Panc1 (cell line): ENCODE measurements at regions not wholly inside any gene's neighbourhood (a gene's known extent, or its start where the extent isn't known, plus 50 kb on each side); places are given as distances from the start of the nearest gene placed in this dataset.

Experiments
- CTCF ChIP-seq: fragments of 450-650 bp; IDR thresholded peaks from 2 replicates; pipeline ENCODE4 v1.5.1; 2017; ENCODE audit warnings: mild to moderate bottlenecking
- POLR2AphosphoS5 ChIP-seq: IDR thresholded peaks from 2 replicates; pipeline ENCODE4 v1.6.1; 2012; ENCODE audit warnings: mild to moderate bottlenecking, low read depth, low read length, moderate library complexity
- REST ChIP-seq, 2 experiments: IDR thresholded peaks; 2 replicates each; pipeline ENCODE4 v1.6.1; 2011 to 2012; ENCODE audit warnings: low read depth in 2 of 2, control low read depth in 1 of 2, low read length in 1 of 2, mild to moderate bottlenecking in 1 of 2, moderate library complexity in 1 of 2; ENCODE audit not compliant: insufficient read depth in 1 of 2
- SIN3A ChIP-seq: IDR thresholded peaks from 2 replicates; pipeline ENCODE4 v1.6.1; 2012; ENCODE audit warnings: low read depth, mild to moderate bottlenecking, low read length, moderate library complexity, borderline replicate concordance; ENCODE audit not compliant: insufficient read depth
- TCF7L2 ChIP-seq: IDR thresholded peaks from 2 replicates; pipeline ENCODE4 v1.6.1; 2011; ENCODE audit warnings: mild to moderate bottlenecking, low read depth, low read length, inconsistent platforms

GRCh38 chr17:36705874-36706731 is 104.7 kb downstream of the MRM1 start:
- TF ChIP-seq CTCF (peak; percentile 77), SIN3A (no peak), POLR2AphosphoS5 (no peak), REST (IDR thresholded peaks at IDR 0.05; ENCODE audit: insufficient read depth in 1 of 2, low read depth in 2 of 2, low read length in 1 of 2) (0 out of 4 replicates have a peak, but pooled peaks of 1 of the 2 experiments have one; percentile 33), TCF7L2 (no peak)
